ENCODE measurements at regions not wholly inside any gene's neighbourhood (a gene's known extent, or its start where the extent isn't known, plus 50 kb on each side); places are given as distances from the start of the nearest gene placed in this dataset.

DNA sequence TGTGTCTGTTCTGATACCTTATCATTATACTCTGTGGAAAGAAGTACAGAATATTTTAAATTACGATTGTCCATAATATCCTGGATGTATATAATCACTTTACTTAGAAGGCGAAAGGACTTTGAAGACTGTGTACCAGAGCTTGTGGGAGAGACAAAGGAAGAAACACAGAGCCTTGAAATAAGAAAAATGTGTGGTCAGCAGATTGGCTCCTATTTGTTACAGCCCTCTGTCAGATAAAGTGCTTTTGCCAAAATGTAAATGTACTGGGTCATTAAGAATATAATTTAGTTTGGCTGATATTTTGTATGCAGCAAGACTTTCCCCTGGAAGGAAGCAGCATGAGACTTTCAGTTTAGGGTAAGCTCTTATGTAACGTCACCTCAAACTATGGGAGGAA is 443.1 kb downstream of the CCDC85A start:
- H3K36me3 ChIP-seq: no peaks in the 10 kb centered on the region
- H3K27me3 ChIP-seq: no peaks in the 10 kb centered on the region
- no peak overlapping the region for H3K27ac ChIP-seq
- TF ChIP-seq CTCF (IDR thresholded peaks at IDR 0.05): no peak
- H3K9me3 ChIP-seq: no peaks in the 10 kb centered on the region
- H3K4me1 ChIP-seq (ENCODE audit: control insufficient read depth in 1 of 2, insufficient read depth in 1 of 2, low read depth in 1 of 2, low read length in 1 of 2): no peaks in the 10 kb centered on the region
- no peak overlapping the region for H3K4me3 ChIP-seq (ENCODE audit: low read depth in 1 of 2, low read length in 1 of 2)

DNA sequence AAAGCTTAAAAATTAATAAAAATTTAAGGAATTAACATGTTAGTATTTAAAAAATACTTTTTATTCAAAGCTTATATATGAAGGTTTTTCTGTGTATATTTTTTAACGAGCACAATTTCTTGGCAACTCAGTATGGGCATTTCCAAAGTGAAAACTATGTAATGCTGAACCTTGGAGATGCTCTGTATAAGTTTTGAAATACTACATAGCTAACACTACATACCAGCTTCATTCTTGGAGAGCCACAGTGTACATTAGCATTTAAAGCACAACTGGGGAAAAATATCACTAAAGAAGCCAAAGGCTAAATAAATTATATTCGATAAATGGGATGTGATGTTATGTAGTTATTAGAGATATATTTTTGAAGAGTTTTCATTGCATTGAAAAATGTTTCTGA is 446.5 kb downstream of the CCDC85A start:
- H3K27me3 ChIP-seq: no peaks in the 10 kb centered on the region
- H3K4me3 ChIP-seq (ENCODE audit: low read depth in 1 of 2, low read length in 1 of 2): no peak overlapping the region
- H3K4me1 ChIP-seq (ENCODE audit: control insufficient read depth in 1 of 2, insufficient read depth in 1 of 2, low read depth in 1 of 2, low read length in 1 of 2): no peaks in the 10 kb centered on the region
- no peak overlapping the region for H3K27ac ChIP-seq
- no peaks in the 10 kb centered on the region for H3K36me3 ChIP-seq
- no peak for TF ChIP-seq CTCF (IDR thresholded peaks at IDR 0.05)
- no peaks in the 10 kb centered on the region for H3K9me3 ChIP-seq

GRCh38 chr2:56647997-56648396 is 464.2 kb downstream of the CCDC85A start:
- no peaks in the 10 kb centered on the region for H3K27me3 ChIP-seq
- no peaks in the 10 kb centered on the region for H3K9me3 ChIP-seq
- no peaks in the 10 kb centered on the region for H3K4me1 ChIP-seq (ENCODE audit: control insufficient read depth in 1 of 2, insufficient read depth in 1 of 2, low read depth in 1 of 2, low read length in 1 of 2)
- no peak for TF ChIP-seq CTCF (IDR thresholded peaks at IDR 0.05)
- no peaks in the 10 kb centered on the region for H3K36me3 ChIP-seq
- no peak overlapping the region for H3K27ac ChIP-seq
- no peak overlapping the region for H3K4me3 ChIP-seq (ENCODE audit: low read depth in 1 of 2, low read length in 1 of 2)

GRCh38 chr2:56648802-56649201 is 465.0 kb downstream of the CCDC85A start:
- no peaks in the 10 kb centered on the region for H3K4me1 ChIP-seq (ENCODE audit: control insufficient read depth in 1 of 2, insufficient read depth in 1 of 2, low read depth in 1 of 2, low read length in 1 of 2)
- TF ChIP-seq CTCF (IDR thresholded peaks at IDR 0.05): no peak
- no peaks in the 10 kb centered on the region for H3K9me3 ChIP-seq
- no peak overlapping the region for H3K27ac ChIP-seq
- no peaks in the 10 kb centered on the region for H3K36me3 ChIP-seq
- H3K4me3 ChIP-seq (ENCODE audit: low read depth in 1 of 2, low read length in 1 of 2): no peak overlapping the region
- H3K27me3 ChIP-seq: no peaks in the 10 kb centered on the region

GRCh38 chr2:56654936-56655335 is 471.1 kb downstream of the CCDC85A start:
- Histone ChIP-seq H3K4me1 (ENCODE audit: control insufficient read depth in 1 of 2, insufficient read depth in 1 of 2, low read depth in 1 of 2, low read length in 1 of 2) (no peaks in the 10 kb centered on the region), H3K27me3 (no peaks in the 10 kb centered on the region), H3K9me3 (no peaks in the 10 kb centered on the region), H3K27ac (no peak overlapping the region), H3K36me3 (no peaks in the 10 kb centered on the region), H3K4me3 (ENCODE audit: low read depth in 1 of 2, low read length in 1 of 2) (no peak overlapping the region)
- no peak for TF ChIP-seq CTCF (IDR thresholded peaks at IDR 0.05)

- no peaks in the 10 kb centered on the region for H3K36me3 ChIP-seq
- H3K4me3 ChIP-seq (ENCODE audit: low read depth in 1 of 2, low read length in 1 of 2): no peak overlapping the region
- H3K27ac ChIP-seq: no peak overlapping the region
- TF ChIP-seq CTCF (IDR thresholded peaks at IDR 0.05): no peak
- no peaks in the 10 kb centered on the region for H3K4me1 ChIP-seq (ENCODE audit: control insufficient read depth in 1 of 2, insufficient read depth in 1 of 2, low read depth in 1 of 2, low read length in 1 of 2)
- no peaks in the 10 kb centered on the region for H3K9me3 ChIP-seq
- H3K27me3 ChIP-seq: no peaks in the 10 kb centered on the region
These were observed 473.0 kb downstream of the CCDC85A start for GRCh38 chr2:56656826-56657225.

Data from neutrophil (primary cell).